Mesendoderm (in vitro differentiated cells): ENCODE measurements at regions not wholly inside any gene's neighbourhood (a gene's known extent, or its start where the extent isn't known, plus 50 kb on each side); places are given as distances from the start of the nearest gene placed in this dataset.

Experiments
- DNase-seq: peaks from one replicate; pipeline ENCODE4 v3.0.0; 2013
- H2AK5ac ChIP-seq: 2 replicates; pipeline ENCODE4 v1.6.1; 2013; ENCODE audit warnings: low read length, inconsistent platforms
- H2BK120ac ChIP-seq: 2 replicates; pipeline ENCODE4 v1.6.1; 2013; ENCODE audit warnings: low read depth, mild to moderate bottlenecking, low read length, moderate library complexity, mixed read lengths
- H2BK15ac ChIP-seq: replicated peaks from 2 replicates; pipeline ENCODE4 v1.6.1; 2013; ENCODE audit warnings: low read depth, mild to moderate bottlenecking, moderate library complexity
- H2BK5ac ChIP-seq: 2 replicates; pipeline ENCODE4 v1.6.1; 2013; ENCODE audit warnings: low read length, inconsistent platforms
- H3K18ac ChIP-seq: 2 replicates; pipeline ENCODE4 v1.6.1; 2013; ENCODE audit warnings: mild to moderate bottlenecking, low read length, mixed read lengths
- H3K23ac ChIP-seq: one replicate; pipeline ENCODE4 v1.6.1; 2013; ENCODE audit warnings: low read length
- H3K27ac ChIP-seq: 2 replicates; pipeline ENCODE4 v1.5.1; 2013; ENCODE audit warnings: low read depth, mild to moderate bottlenecking, inconsistent platforms, low read length, moderate library complexity
- H3K27me3 ChIP-seq: 2 replicates; pipeline ENCODE4 v1.6.1; 2013; ENCODE audit warnings: low read length, control low read depth, mild to moderate bottlenecking, inconsistent platforms; ENCODE audit not compliant: insufficient read depth, poor library complexity
- H3K36me3 ChIP-seq: 2 replicates; pipeline ENCODE4 v1.6.1; 2013; ENCODE audit warnings: low read length, inconsistent platforms; ENCODE audit not compliant: control insufficient read depth, insufficient read depth
- H3K4ac ChIP-seq: one replicate; pipeline ENCODE4 v1.6.1; 2013; ENCODE audit warnings: low read depth, mild to moderate bottlenecking, low read length, moderate library complexity
- H3K4me1 ChIP-seq: 2 replicates; pipeline ENCODE4 v1.6.1; 2013; ENCODE audit warnings: low read depth, low read length, inconsistent platforms; ENCODE audit not compliant: control insufficient read depth
- H3K4me2 ChIP-seq: 2 replicates; pipeline ENCODE4 v1.6.1; 2013; ENCODE audit warnings: low read length
- H3K4me3 ChIP-seq: 2 replicates; pipeline ENCODE4 v1.5.1; 2013; ENCODE audit warnings: mild to moderate bottlenecking, low read length
- H3K56ac ChIP-seq: one replicate; pipeline ENCODE4 v1.6.1; 2013; ENCODE audit warnings: low read length
- H3K79me1 ChIP-seq: 2 replicates; pipeline ENCODE4 v1.6.1; 2013; ENCODE audit warnings: low read length, inconsistent platforms
- H3K79me2 ChIP-seq: 2 replicates; pipeline ENCODE4 v1.6.1; 2013; ENCODE audit warnings: mild to moderate bottlenecking, low read length; ENCODE audit not compliant: control insufficient read depth, insufficient read depth
- H3K9ac ChIP-seq: 2 replicates; pipeline ENCODE4 v1.6.1; 2013; ENCODE audit warnings: low read length, inconsistent platforms
- H4K5ac ChIP-seq: one replicate; pipeline ENCODE4 v1.6.1; 2013; ENCODE audit warnings: low read length
- H4K8ac ChIP-seq: one replicate; pipeline ENCODE4 v1.6.1; 2013; ENCODE audit warnings: low read depth, mild to moderate bottlenecking, control low read depth, low read length, moderate library complexity
- WGBS: extraction: QIAGEN DNeasy Blood & Tissue Kit; methylation state at CpG from one replicate; pipeline ENCODE4 v1.1.7; 2013; ENCODE audit warnings: low lambda C conversion rate, missing lambda C conversion rate; ENCODE audit not compliant: insufficient coverage; ENCODE audit errors: extremely low coverage; 5-methylcytosine and 5-hydroxymethylcytosine counted together

DNA sequence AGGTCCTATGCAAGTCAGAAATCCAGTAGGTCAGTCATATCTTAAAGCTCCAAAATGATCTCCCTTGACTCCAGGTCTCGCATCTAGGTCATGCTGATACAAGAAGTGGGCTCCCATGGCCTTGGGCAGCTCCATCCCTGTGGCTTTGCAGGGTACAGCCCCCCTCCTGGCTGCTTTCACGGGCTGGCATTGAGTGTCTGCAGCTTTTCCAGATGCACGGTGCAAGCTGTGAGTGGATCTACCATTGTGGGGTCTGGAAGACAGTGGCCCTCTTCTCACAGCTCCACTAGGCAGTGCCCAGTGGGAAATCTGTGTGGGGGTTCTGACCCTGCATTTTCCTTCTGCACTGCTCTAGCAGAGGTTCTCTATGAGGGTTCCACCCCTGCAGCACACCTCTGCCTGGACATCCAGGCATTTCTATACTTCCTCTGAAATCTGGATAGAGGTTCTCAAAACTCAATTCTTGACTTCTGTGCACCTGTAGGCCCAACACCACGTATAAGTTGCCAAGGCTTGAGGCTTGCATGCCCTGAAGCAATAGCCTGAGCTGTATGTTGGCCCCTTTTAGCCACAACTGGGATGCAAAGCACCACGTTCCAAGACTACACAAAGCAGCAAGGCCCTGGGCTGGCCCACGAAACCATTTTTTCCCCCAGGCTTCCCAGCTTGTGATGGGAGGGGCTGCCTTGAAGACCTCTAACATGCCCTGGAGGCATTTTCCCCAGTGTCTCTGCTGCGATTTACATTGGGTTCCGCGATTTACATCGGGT, 472.7 kb downstream of the NPHP4 start:
- DNase-seq, result no peak
- no peak overlapping the region for H3K18ac ChIP-seq
- WGBS, result no CpG with 5 or more reads among the region's 10 CpGs
- H2BK5ac ChIP-seq, result no peak overlapping the region
- no peak overlapping the region for H3K4me3 ChIP-seq
- H3K27ac ChIP-seq, result no peak overlapping the region
- no peak overlapping the region for H3K4ac ChIP-seq
- no peak overlapping the region for H2BK120ac ChIP-seq
- no peak overlapping the region for H3K56ac ChIP-seq
- H3K4me1 ChIP-seq, result no peaks in the 10 kb centered on the region
- H3K79me2 ChIP-seq, result no peaks in the 10 kb centered on the region
- no peak overlapping the region for H3K23ac ChIP-seq
- no peaks in the 10 kb centered on the region for H3K79me1 ChIP-seq
- H2BK15ac ChIP-seq, result no peak overlapping the region
- H4K5ac ChIP-seq, result no peak overlapping the region
- H3K9ac ChIP-seq, result no peak overlapping the region
- no peak overlapping the region for H2AK5ac ChIP-seq
- no peaks in the 10 kb centered on the region for H3K36me3 ChIP-seq
- H4K8ac ChIP-seq, result no peak overlapping the region
- no peaks in the 10 kb centered on the region for H3K27me3 ChIP-seq
- H3K4me2 ChIP-seq, result no peak overlapping the region

DNA sequence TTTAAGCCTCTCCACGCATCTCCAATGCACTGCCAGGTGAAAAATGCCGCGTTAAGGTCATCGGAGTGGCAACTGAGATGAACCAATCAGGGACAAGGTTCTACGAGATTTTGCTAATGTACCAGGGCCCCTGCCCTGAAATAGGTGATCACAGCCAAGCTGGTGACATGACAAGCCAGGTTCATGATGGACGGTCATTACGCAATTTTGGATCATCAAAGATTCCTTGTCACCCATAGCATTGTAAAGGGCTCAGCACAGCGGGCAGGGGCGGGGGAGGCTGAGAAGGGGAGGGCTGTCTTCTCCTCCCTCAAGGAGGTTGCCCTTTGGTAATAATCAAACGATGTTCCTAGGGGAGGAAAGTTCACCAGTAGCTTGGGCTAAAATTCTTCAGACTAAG, 475.5 kb downstream of the NPHP4 start:
- no peak for DNase-seq
- Histone ChIP-seq H3K56ac (no peak overlapping the region), H2BK5ac (no peak overlapping the region), H4K8ac (no peak overlapping the region), H3K36me3 (no peaks in the 10 kb centered on the region), H3K23ac (no peak overlapping the region), H2BK15ac (no peak overlapping the region), H3K27ac (no peak overlapping the region), H3K18ac (no peak overlapping the region), H3K79me2 (no peaks in the 10 kb centered on the region), H3K9ac (no peak overlapping the region), H3K27me3 (no peaks in the 10 kb centered on the region), H3K79me1 (no peaks in the 10 kb centered on the region), H2BK120ac (no peak overlapping the region), H2AK5ac (no peak overlapping the region), H3K4ac (no peak overlapping the region), H3K4me3 (no peak overlapping the region), H3K4me2 (no peak overlapping the region), H4K5ac (no peak overlapping the region), H3K4me1 (no peaks in the 10 kb centered on the region)
- no CpG with 5 or more reads among the region's 10 CpGs for WGBS

DNA sequence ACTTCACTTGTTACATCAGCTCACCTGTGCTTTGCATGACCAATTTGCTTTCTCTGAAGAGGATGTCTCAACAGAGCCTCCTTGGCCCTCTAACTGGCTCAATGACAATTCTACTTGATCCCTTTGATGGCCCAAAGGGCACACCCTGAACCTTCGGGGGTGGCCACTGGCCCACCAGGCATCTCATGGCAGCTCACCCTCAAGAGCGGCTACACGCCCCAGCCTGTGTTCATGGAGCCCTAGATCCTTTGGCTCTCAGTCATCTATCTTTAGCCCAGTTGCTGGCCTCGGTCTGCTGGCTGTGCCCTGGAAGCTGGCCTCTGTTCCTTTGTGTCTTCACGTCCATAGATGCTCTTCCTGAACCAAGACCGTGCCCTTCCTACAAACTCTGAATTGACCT, 476.7 kb downstream of the NPHP4 start:
- Histone ChIP-seq H3K4ac (no peak overlapping the region), H3K4me2 (no peak overlapping the region), H2BK120ac (no peak overlapping the region), H3K79me1 (no peaks in the 10 kb centered on the region), H3K4me3 (no peak overlapping the region), H4K5ac (no peak overlapping the region), H3K27me3 (no peaks in the 10 kb centered on the region), H4K8ac (no peak overlapping the region), H3K79me2 (no peaks in the 10 kb centered on the region), H2AK5ac (no peak overlapping the region), H3K18ac (no peak overlapping the region), H2BK15ac (no peak overlapping the region), H3K4me1 (no peaks in the 10 kb centered on the region), H3K27ac (no peak overlapping the region), H3K9ac (no peak overlapping the region), H3K56ac (no peak overlapping the region), H2BK5ac (no peak overlapping the region), H3K23ac (no peak overlapping the region), H3K36me3 (no peaks in the 10 kb centered on the region)
- DNase-seq, result no peak
- WGBS, result no CpG with 5 or more reads among the region's 6 CpGs

DNA sequence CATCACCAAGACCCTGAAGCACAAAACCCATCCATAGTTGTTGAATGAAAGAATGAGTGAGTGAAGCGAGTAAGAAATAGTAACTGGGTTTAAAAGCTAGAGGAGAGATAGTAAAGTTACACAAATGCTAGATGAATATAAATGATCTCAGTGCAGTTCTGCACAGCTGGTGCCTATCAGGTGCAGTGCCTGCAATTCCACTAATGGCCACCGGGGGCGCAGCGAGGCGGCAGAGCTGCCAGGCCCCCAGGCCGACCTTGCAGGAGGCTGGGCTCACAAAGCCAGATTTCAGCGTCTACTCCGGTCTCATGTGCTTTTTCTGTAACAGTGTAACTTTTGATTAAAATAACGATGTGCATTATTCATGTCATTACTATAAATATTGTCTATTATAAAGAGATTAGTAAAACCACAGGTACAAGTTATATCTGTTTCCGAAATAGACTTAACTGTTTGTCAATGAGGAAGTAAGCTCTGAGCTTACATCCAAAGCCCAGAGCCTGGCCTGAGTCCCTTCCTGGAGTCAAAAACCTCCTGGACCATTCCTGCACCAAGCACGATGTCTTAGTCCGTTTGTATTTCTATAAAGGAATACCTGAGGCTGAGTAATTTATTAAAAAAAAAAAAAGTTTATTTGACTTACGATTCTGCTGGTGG, 477.6 kb downstream of the NPHP4 start:
- Histone ChIP-seq H3K18ac (no peak overlapping the region), H3K27me3 (no peaks in the 10 kb centered on the region), H4K5ac (no peak overlapping the region), H3K36me3 (no peaks in the 10 kb centered on the region), H3K4me2 (no peak overlapping the region), H3K79me1 (no peaks in the 10 kb centered on the region), H2BK120ac (no peak overlapping the region), H3K27ac (no peak overlapping the region), H2AK5ac (no peak overlapping the region), H3K4me1 (no peaks in the 10 kb centered on the region), H3K9ac (no peak overlapping the region), H3K23ac (no peak overlapping the region), H3K4ac (no peak overlapping the region), H2BK5ac (no peak overlapping the region), H4K8ac (no peak overlapping the region), H3K4me3 (no peak overlapping the region), H3K79me2 (no peaks in the 10 kb centered on the region), H3K56ac (no peak overlapping the region), H2BK15ac (no peak overlapping the region)
- WGBS, result no CpG with 5 or more reads among the region's 13 CpGs
- DNase-seq, result peak; percentile 45

DNA sequence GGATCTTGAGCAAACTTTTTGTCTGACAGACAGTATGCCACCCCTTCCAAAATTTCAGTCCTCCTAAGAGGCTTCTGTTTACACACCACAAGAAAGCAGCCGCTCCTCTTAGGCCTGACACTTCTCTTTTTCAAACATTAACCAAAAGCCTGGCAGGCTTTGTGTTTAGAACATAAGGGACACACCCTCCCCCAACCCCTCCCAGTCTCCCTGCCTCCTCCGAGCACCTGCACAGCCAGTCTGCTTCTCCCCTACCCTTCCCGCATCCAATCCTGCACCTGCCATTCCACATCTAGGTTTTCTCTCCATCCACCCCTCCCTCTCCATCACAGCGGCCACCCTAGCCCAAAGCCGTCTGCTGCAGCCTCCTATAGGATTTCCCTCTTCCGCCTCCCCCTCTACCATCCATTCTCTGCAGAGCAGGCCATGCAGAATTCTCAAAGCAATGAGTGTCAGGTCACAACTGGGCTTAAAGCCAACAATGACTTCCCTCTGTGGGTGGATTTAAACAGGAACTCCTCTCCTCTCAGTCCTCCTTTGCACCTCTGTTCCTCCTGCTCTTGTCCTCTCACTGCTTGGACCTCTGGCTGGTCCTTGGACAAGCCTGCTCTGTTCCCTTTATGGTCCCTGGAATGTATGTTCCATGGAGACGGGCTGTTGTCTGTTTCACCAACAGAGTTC, 478.2 kb downstream of the NPHP4 start:
- Histone ChIP-seq H3K79me1 (no peaks in the 10 kb centered on the region), H3K36me3 (no peaks in the 10 kb centered on the region), H2BK5ac (no peak overlapping the region), H3K27ac (no peak overlapping the region), H4K5ac (no peak overlapping the region), H3K4me1 (no peaks in the 10 kb centered on the region), H2AK5ac (no peak overlapping the region), H3K27me3 (no peaks in the 10 kb centered on the region), H3K4ac (no peak overlapping the region), H2BK120ac (no peak overlapping the region), H3K18ac (no peak overlapping the region), H3K79me2 (no peaks in the 10 kb centered on the region), H2BK15ac (no peak overlapping the region), H3K23ac (no peak overlapping the region), H3K9ac (no peak overlapping the region), H3K4me3 (no peak overlapping the region), H4K8ac (no peak overlapping the region), H3K56ac (no peak overlapping the region), H3K4me2 (no peak overlapping the region)
- no peak for DNase-seq
- WGBS, result no CpG with 5 or more reads among the region's 7 CpGs
